Adrenal gland (tissue), 5 donors: ENCODE measurements at regions not wholly inside any gene's neighbourhood (a gene's known extent, or its start where the extent isn't known, plus 50 kb on each side); places are given as distances from the start of the nearest gene placed in this dataset.

Experiments used
- POLR2A ChIP-seq, 2 donors: fragments of 450-650 bp; IDR thresholded peaks; one replicate each; pipeline ENCODE4 v1.6.1; 2017; ENCODE audit warnings: antibody characterized with exemption in 2 of 2, mild to moderate bottlenecking in 2 of 2, moderate library complexity in 1 of 2
- TF ChIP-seq, protein P1 (sequence below), 6 experiments: fragments of 450-650 bp in 4 of 6; fragments of 200-600 bp in 2 of 6; sonication (generic) in 1 of 6; IDR thresholded peaks; 1 replicate in 5 of 6; 2 replicates in 1 of 6; pipeline versions ENCODE4 v1.5.1 to v1.8.0; 2016 to 2021; ENCODE audit warnings: antibody characterized with exemption in 6 of 6, mild to moderate bottlenecking in 2 of 6, moderate library complexity in 1 of 6
- donor health status: DM: no; HTN: no; CAD: no.

DNA sequence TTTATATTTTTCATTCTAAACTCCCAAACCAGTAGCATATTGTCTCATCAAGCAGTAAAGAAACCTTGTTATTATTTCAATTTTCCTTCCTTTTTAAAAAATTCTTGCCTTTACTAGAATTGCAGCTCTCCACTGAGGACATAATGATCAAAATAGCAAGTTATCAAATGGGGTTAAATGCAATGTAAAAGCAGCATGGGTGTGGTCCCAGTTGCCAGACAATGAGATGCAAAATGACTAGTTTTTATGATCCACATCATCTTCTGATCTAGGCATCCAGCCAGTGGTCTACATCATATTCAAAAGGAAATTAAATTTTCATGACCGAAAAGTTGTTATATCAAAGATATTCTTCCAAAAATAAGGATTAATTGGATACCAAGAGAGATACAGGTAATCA lies 427.9 kb upstream of the SMIM31 start:
- TF ChIP-seq POLR2A (IDR thresholded peaks at IDR 0.05), result no peak
- TF ChIP-seq, protein P1, sequence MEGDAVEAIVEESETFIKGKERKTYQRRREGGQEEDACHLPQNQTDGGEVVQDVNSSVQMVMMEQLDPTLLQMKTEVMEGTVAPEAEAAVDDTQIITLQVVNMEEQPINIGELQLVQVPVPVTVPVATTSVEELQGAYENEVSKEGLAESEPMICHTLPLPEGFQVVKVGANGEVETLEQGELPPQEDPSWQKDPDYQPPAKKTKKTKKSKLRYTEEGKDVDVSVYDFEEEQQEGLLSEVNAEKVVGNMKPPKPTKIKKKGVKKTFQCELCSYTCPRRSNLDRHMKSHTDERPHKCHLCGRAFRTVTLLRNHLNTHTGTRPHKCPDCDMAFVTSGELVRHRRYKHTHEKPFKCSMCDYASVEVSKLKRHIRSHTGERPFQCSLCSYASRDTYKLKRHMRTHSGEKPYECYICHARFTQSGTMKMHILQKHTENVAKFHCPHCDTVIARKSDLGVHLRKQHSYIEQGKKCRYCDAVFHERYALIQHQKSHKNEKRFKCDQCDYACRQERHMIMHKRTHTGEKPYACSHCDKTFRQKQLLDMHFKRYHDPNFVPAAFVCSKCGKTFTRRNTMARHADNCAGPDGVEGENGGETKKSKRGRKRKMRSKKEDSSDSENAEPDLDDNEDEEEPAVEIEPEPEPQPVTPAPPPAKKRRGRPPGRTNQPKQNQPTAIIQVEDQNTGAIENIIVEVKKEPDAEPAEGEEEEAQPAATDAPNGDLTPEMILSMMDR (IDR thresholded peaks at IDR 0.05), result no peak
